Ishikawa (cell line): ENCODE measurements at regions not wholly inside any gene's neighbourhood (a gene's known extent, or its start where the extent isn't known, plus 50 kb on each side); places are given as distances from the start of the nearest gene placed in this dataset.

Source experiments
- EGR1 ChIP-seq: IDR thresholded peaks from 2 replicates; pipeline ENCODE4 v1.6.1; 2012
- FOXM1 ChIP-seq: IDR thresholded peaks from 2 replicates; pipeline ENCODE4 v1.6.1; 2012; ENCODE audit warnings: low read depth, borderline replicate concordance
- NFIC ChIP-seq: IDR thresholded peaks from 2 replicates; pipeline ENCODE4 v1.6.1; 2012
- TAF1 ChIP-seq: IDR thresholded peaks from 2 replicates; pipeline ENCODE4 v1.6.1; 2012; ENCODE audit warnings: low read depth, mild to moderate bottlenecking
- YY1 ChIP-seq: IDR thresholded peaks from 2 replicates; pipeline ENCODE4 v1.6.1; 2012; ENCODE audit warnings: low read depth
- TF ChIP-seq, protein P1 (sequence below): IDR thresholded peaks from 2 replicates; pipeline ENCODE4 v1.6.1; 2012; ENCODE audit warnings: low read depth, mild to moderate bottlenecking
- TF ChIP-seq, protein P2 (sequence below): IDR thresholded peaks from 2 replicates; pipeline ENCODE4 v1.6.1; 2012

DNA sequence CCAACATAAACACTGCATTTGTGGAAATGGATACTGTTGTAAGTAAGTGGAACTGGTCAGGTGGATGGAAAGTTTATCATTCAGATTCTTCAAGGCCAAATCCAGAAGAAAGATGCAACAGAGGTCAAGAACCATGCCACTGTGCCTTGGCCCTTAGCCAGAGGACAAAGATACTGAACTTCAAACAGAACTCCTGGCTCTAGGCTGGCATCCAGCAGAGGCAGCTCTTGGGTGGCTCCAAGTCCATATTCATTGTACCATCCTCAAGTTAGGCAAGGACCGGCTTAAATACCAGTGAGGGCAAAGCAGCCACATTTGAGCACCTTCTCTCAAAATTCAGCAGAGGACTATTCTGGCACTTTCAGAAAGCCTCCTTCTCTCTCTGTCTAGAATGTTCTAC is 53.2 kb downstream of the DNAAF9 start:
- TF ChIP-seq FOXM1 (no peak), EGR1 (no peak), TAF1 (no peak), YY1 (no peak), NFIC (no peak)
- TF ChIP-seq, protein P1, sequence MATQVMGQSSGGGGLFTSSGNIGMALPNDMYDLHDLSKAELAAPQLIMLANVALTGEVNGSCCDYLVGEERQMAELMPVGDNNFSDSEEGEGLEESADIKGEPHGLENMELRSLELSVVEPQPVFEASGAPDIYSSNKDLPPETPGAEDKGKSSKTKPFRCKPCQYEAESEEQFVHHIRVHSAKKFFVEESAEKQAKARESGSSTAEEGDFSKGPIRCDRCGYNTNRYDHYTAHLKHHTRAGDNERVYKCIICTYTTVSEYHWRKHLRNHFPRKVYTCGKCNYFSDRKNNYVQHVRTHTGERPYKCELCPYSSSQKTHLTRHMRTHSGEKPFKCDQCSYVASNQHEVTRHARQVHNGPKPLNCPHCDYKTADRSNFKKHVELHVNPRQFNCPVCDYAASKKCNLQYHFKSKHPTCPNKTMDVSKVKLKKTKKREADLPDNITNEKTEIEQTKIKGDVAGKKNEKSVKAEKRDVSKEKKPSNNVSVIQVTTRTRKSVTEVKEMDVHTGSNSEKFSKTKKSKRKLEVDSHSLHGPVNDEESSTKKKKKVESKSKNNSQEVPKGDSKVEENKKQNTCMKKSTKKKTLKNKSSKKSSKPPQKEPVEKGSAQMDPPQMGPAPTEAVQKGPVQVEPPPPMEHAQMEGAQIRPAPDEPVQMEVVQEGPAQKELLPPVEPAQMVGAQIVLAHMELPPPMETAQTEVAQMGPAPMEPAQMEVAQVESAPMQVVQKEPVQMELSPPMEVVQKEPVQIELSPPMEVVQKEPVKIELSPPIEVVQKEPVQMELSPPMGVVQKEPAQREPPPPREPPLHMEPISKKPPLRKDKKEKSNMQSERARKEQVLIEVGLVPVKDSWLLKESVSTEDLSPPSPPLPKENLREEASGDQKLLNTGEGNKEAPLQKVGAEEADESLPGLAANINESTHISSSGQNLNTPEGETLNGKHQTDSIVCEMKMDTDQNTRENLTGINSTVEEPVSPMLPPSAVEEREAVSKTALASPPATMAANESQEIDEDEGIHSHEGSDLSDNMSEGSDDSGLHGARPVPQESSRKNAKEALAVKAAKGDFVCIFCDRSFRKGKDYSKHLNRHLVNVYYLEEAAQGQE = no peak
- TF ChIP-seq, protein P2, sequence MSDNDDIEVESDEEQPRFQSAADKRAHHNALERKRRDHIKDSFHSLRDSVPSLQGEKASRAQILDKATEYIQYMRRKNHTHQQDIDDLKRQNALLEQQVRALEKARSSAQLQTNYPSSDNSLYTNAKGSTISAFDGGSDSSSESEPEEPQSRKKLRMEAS = no peak
